K562 (cell line): ENCODE measurements at regions not wholly inside any gene's neighbourhood (a gene's known extent, or its start where the extent isn't known, plus 50 kb on each side); places are given as distances from the start of the nearest gene placed in this dataset.

Experiments used
- ATAC-seq: fragments of 200-7000 bp; cut with Tn5 transposase; 3 replicates; pipeline ENCODE4 v1.9.1; 2020; ENCODE audit warnings: moderate library complexity
- BruUV-seq: library from RNA; stranded (reverse); fragments of 400-500 nt; replicated peaks from 2 replicates; lab custom pipeline; 2021; lab: Mats Ljungman, UMichigan
- CTCF ChIA-PET: fragments of 300-600 bp; formaldehyde crosslinking; extraction: SDS; loops from one replicate; lab custom pipeline; 2021; ENCODE audit warnings: low intra/inter-chr PET ratio; lab: Yijun Ruan, JAX
- POLR2A ChIA-PET: fragments of 300-600, 350-650 bp; sonication (Branson Sonifier 250); formaldehyde crosslinking; extraction: SDS; loops from one replicate; lab custom pipeline; 2021; ENCODE audit warnings: antibody characterized with exemption, inconsistent platforms; lab: Yijun Ruan, JAX
- DNase-seq, 4 experiments: peaks; one replicate each; pipeline versions ENCODE4 v3.0.0 to v3.0.0-alpha.2; 2011 to 2018; ENCODE audit warnings: low spot score in 3 of 4, mixed read lengths in 3 of 4; ENCODE audit errors: extremely low read depth in 1 of 4
- FAIRE-seq: peaks from 2 replicates; lab custom pipeline; 2011; peaks lifted over from hg19 to GRCh38; lab: Jason Lieb, UNC
- H2AFZ ChIP-seq: 2 replicates; pipeline ENCODE4 v1.6.0; 2011; ENCODE audit warnings: low read depth, low read length, control low read depth, inconsistent platforms
- H3K27ac ChIP-seq: fragments of 200-600 bp; 3 replicates; pipeline ENCODE4 v1.8.0; 2011; ENCODE audit warnings: low read depth, mild to moderate bottlenecking, control low read depth, inconsistent platforms, low read length, moderate library complexity, mixed read lengths; ENCODE audit errors: extremely low read depth
- H3K27me3 ChIP-seq, 2 experiments: fragments of 300-600 bp in 1 of 2; 2 replicates in 1 of 2; 3 replicates in 1 of 2; pipeline versions ENCODE4 v1.6.0 to v1.8.0; 2011; ENCODE audit warnings: inconsistent platforms in 2 of 2, low read length in 2 of 2, mild to moderate bottlenecking in 1 of 2, mixed read lengths in 1 of 2, moderate library complexity in 1 of 2; ENCODE audit not compliant: control insufficient read depth in 2 of 2, insufficient read depth in 2 of 2
- H3K36me3 ChIP-seq: fragments of 300-600 bp; 3 replicates; pipeline ENCODE4 v1.8.0; 2011; ENCODE audit warnings: mild to moderate bottlenecking, low read length, inconsistent platforms; ENCODE audit not compliant: control insufficient read depth, insufficient read depth
- H3K4me1 ChIP-seq, 2 experiments: fragments of 200-600 bp in 1 of 2; replicated peaks in 1 of 2; 2 replicates in 1 of 2; 3 replicates in 1 of 2; pipeline versions ENCODE4 v1.5.1 to v1.8.0; 2011; ENCODE audit warnings: inconsistent platforms in 2 of 2, low read length in 2 of 2, mild to moderate bottlenecking in 1 of 2, mixed read lengths in 1 of 2, moderate library complexity in 1 of 2; ENCODE audit not compliant: control insufficient read depth in 2 of 2, insufficient read depth in 2 of 2
- H3K4me2 ChIP-seq: 2 replicates; pipeline ENCODE4 v1.6.1; 2011; ENCODE audit warnings: low read length, control low read depth, inconsistent platforms, mixed read lengths; ENCODE audit not compliant: insufficient read depth
- H3K4me3 ChIP-seq: fragments of 200-600 bp; sonication (generic), shearing (Covaris generic); 2 replicates; pipeline ENCODE4 v1.5.1; 2016; ENCODE audit warnings: control low read depth, inconsistent platforms
- H3K79me2 ChIP-seq: fragments of 200-600 bp; 3 replicates; pipeline ENCODE4 v1.8.0; 2011; ENCODE audit warnings: low read length, inconsistent platforms; ENCODE audit not compliant: control insufficient read depth, insufficient read depth
- H3K9ac ChIP-seq, 2 experiments: 2 replicates each; pipeline versions ENCODE4 v1.6.0 to v1.6.1; 2011; ENCODE audit warnings: low read depth in 2 of 2, low read length in 2 of 2, control low read depth in 1 of 2, inconsistent platforms in 1 of 2, mild to moderate bottlenecking in 1 of 2, mixed read lengths in 1 of 2; ENCODE audit not compliant: insufficient read depth in 1 of 2
- H3K9me1 ChIP-seq: one replicate; pipeline ENCODE4 v1.6.0; 2011; ENCODE audit warnings: inconsistent platforms, mild to moderate bottlenecking, low read length, moderate library complexity; ENCODE audit not compliant: control insufficient read depth, insufficient read depth
- H3K9me3 ChIP-seq: replicated peaks from 2 replicates; pipeline ENCODE4 v1.5.1; 2011; ENCODE audit warnings: low read depth, low read length, inconsistent platforms; ENCODE audit not compliant: control insufficient read depth, insufficient read depth
- H4K20me1 ChIP-seq: replicated peaks from 2 replicates; pipeline ENCODE4 v1.6.1; 2011; ENCODE audit warnings: low read length, inconsistent platforms, mixed read lengths; ENCODE audit not compliant: control insufficient read depth, insufficient read depth
- CBFA2T2 ChIP-seq: fragments of 450-650 bp; conservative IDR thresholded peaks from 2 replicates; pipeline ENCODE4 v1.6.1; 2017; ENCODE audit warnings: mild to moderate bottlenecking
- MEF2A ChIP-seq: IDR thresholded peaks from 2 replicates; pipeline ENCODE4 v1.6.1; 2011; ENCODE audit warnings: low read depth, mild to moderate bottlenecking, low read length, moderate library complexity; ENCODE audit not compliant: control insufficient read depth
- SAP30 ChIP-seq: fragments of 200-600 bp; sonication (generic); IDR thresholded peaks from 2 replicates; pipeline ENCODE4 v1.6.1; 2012; ENCODE audit warnings: borderline replicate concordance, low read depth, mild to moderate bottlenecking, moderate library complexity, low read length, control low read depth, inconsistent platforms; ENCODE audit not compliant: insufficient read depth, poor library complexity, severe bottlenecking
- WGBS: fragments of 100-300 bp; shearing (Covaris generic); methylation state at CpG from one replicate; pipeline ENCODE4 v1.1.6; 2016; ENCODE audit warnings: low coverage, mixed read lengths; ENCODE audit not compliant: insufficient coverage; ENCODE audit errors: missing lambda C conversion rate; 5-methylcytosine and 5-hydroxymethylcytosine counted together
- in situ Hi-C: fragments of 300-500 bp; cut with MboI; formaldehyde crosslinking; loops from 4 replicates; pipeline ENCODE4 v1.15.0; 2018; ENCODE audit warnings: inconsistent platforms, mixed read lengths
- intact Hi-C: fragments of 100-400 bp; cut with micrococcal nuclease; formaldehyde crosslinking; loops from 2 replicates; pipeline ENCODE4 v1.14.2; 2022
- TF ChIP-seq, protein P1 (sequence below): sonication (generic); IDR thresholded peaks from 2 replicates; pipeline ENCODE4 v1.6.1; 2016
- TF ChIP-seq, protein P2 (sequence below): fragments of 250-450 bp; sonication (Bioruptor Pico); IDR thresholded peaks from 2 replicates; pipeline ENCODE4 v1.6.1; 2021; ENCODE audit warnings: mild to moderate bottlenecking

DNA sequence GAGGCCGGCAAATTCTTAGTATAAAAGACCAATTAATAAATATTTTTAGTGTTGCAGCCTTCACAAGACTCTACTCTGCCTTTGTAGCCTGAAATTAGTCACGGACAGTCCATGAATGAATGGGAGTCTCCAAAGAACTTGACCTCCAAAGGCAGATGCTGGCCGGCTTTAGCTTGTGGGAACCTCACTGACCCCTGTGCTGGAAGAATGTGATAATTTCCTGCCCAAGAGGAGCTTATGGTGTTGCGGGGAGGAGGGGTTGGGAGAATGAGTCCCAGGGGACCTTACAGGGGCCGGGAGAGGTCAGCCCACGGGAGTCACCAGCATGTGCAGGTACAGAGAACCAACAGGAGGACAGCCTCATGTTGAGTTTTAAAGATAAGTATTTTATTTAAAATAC, 143.1 kb downstream of the IRX2 start:
- no peaks in the 10 kb centered on the region for H3K9me3 ChIP-seq
- POLR2A ChIA-PET: no interaction called here
- WGBS: 0% methylated on average over 6 of the region's 6 CpGs
- H3K27me3 ChIP-seq: peaks cover 0 to 8% of the 10 kb centered on the region in 2 experiments; a peak in 3 of 5 replicates
- no peak overlapping the region for H3K27ac ChIP-seq
- H3K9me1 ChIP-seq: no peaks in the 10 kb centered on the region
- in situ Hi-C loops (no loop called here), intact Hi-C loops (no loop called here)
- no peak overlapping the region for H3K4me3 ChIP-seq
- no peak for DNase-seq
- no peaks in the 10 kb centered on the region for H3K36me3 ChIP-seq
- CTCF ChIA-PET: no interaction called here
- H2AFZ ChIP-seq: no peak overlapping the region
- H3K79me2 ChIP-seq: no peaks in the 10 kb centered on the region
- TF ChIP-seq CBFA2T2 (no peak), MEF2A (no peak), SAP30 (no peak)
- TF ChIP-seq, protein P1, sequence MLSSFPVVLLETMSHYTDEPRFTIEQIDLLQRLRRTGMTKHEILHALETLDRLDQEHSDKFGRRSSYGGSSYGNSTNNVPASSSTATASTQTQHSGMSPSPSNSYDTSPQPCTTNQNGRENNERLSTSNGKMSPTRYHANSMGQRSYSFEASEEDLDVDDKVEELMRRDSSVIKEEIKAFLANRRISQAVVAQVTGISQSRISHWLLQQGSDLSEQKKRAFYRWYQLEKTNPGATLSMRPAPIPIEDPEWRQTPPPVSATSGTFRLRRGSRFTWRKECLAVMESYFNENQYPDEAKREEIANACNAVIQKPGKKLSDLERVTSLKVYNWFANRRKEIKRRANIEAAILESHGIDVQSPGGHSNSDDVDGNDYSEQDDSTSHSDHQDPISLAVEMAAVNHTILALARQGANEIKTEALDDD: no peak
- TF ChIP-seq, protein P2, sequence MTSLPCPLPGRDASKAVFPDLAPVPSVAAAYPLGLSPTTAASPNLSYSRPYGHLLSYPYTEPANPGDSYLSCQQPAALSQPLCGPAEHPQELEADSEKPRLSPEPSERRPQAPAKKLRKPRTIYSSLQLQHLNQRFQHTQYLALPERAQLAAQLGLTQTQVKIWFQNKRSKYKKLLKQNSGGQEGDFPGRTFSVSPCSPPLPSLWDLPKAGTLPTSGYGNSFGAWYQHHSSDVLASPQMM: no peak
- no peak overlapping the region for H3K4me2 ChIP-seq
- H3K9ac ChIP-seq: no peak overlapping the region
- H3K4me1 ChIP-seq: no peaks in the 10 kb centered on the region
- ATAC-seq: no peak
- no peak for FAIRE-seq
- BruUV-seq: no TSS peak
- no peaks in the 10 kb centered on the region; the same call in 1 of the 2 replicates for H4K20me1 ChIP-seq
